CD4-positive, alpha-beta T cell (primary cell): ENCODE measurements at regions not wholly inside any gene's neighbourhood (a gene's known extent, or its start where the extent isn't known, plus 50 kb on each side); places are given as distances from the start of the nearest gene placed in this dataset.

ENCODE experiments used
- ATAC-seq: fragments of 200-7000 bp; cut with Tn5 transposase; one replicate; pipeline ENCODE4 v1.10.0; 2022; ENCODE audit warnings: mild to moderate bottlenecking; ENCODE audit not compliant: poor library complexity
- CTCF ChIA-PET: fragments of 350-600 bp; sonication (Branson Sonifier 250); formaldehyde crosslinking; loops from one replicate; lab custom pipeline; 2021; ENCODE audit warnings: antibody characterized with exemption, inconsistent platforms; lab: Charles Lee
- POLR2A ChIA-PET: fragments of 350-600 bp; sonication (Branson Sonifier 250); formaldehyde crosslinking; loops from one replicate; lab custom pipeline; 2021; ENCODE audit warnings: antibody characterized with exemption, inconsistent platforms; lab: Charles Lee
- DNase-seq, 14 experiments: peaks; one replicate each; pipeline ENCODE4 v3.0.0-alpha.2; 2013 to 2020; ENCODE audit warnings: mixed read lengths in 2 of 14
- H3K27ac ChIP-seq, 2 donors: one replicate each; pipeline versions ENCODE4 v1.5.1 to v1.7.0; 2013; ENCODE audit warnings: low read length in 2 of 2, low read depth in 1 of 2, mild to moderate bottlenecking in 1 of 2
- H3K27me3 ChIP-seq, 2 experiments: 1 replicate in 1 of 2; 2 replicates in 1 of 2; pipeline versions ENCODE4 v1.6.1 to v1.7.0; 2013; ENCODE audit warnings: low read length in 2 of 2, control low read depth in 1 of 2, mild to moderate bottlenecking in 1 of 2, moderate library complexity in 1 of 2; ENCODE audit not compliant: insufficient read depth in 2 of 2, control insufficient read depth in 1 of 2
- H3K36me3 ChIP-seq: one replicate; pipeline ENCODE4 v1.6.1; 2013; ENCODE audit warnings: low read length, control low read depth; ENCODE audit not compliant: insufficient read depth
- H3K4me1 ChIP-seq: one replicate; pipeline ENCODE4 v1.6.1; 2013; ENCODE audit warnings: low read length, control low read depth; ENCODE audit not compliant: insufficient read depth
- H3K4me3 ChIP-seq: one replicate; pipeline ENCODE4 v1.5.1; 2013; ENCODE audit warnings: mild to moderate bottlenecking, low read length, moderate library complexity
- H3K9me3 ChIP-seq, 2 experiments: 1 replicate in 1 of 2; 2 replicates in 1 of 2; pipeline versions ENCODE4 v1.6.1 to v1.7.0; 2013; ENCODE audit warnings: low read length in 2 of 2, mild to moderate bottlenecking in 2 of 2, control low read depth in 1 of 2, moderate library complexity in 1 of 2; ENCODE audit not compliant: control insufficient read depth in 1 of 2, insufficient read depth in 1 of 2
- H3K27ac Mint-ChIP-seq: one replicate; pipeline ENCODE4 v1.8.0; 2020; ENCODE audit warnings: mixed read lengths
- H3K27me3 Mint-ChIP-seq: one replicate; pipeline ENCODE4 v1.8.0; 2021; ENCODE audit warnings: mixed read lengths
- H3K36me3 Mint-ChIP-seq: one replicate; pipeline ENCODE4 v1.8.0; 2021; ENCODE audit warnings: low read depth, mixed read lengths
- H3K4me1 Mint-ChIP-seq: one replicate; pipeline ENCODE4 v1.8.0; 2021; ENCODE audit warnings: low read depth, mixed read lengths
- H3K4me3 Mint-ChIP-seq: one replicate; pipeline ENCODE4 v1.8.0; 2020; ENCODE audit warnings: mild to moderate bottlenecking, mixed read lengths
- H3K9me3 Mint-ChIP-seq: one replicate; pipeline ENCODE4 v1.8.0; 2020; ENCODE audit warnings: mixed read lengths
- intact Hi-C, 2 experiments: fragments of 100-400 bp; cut with DNase I in 1 of 2; cut with micrococcal nuclease in 1 of 2; formaldehyde crosslinking; loops; one replicate each; pipeline versions ENCODE4 v1.15.1 to v1.9.0; 2023 to 2025; cut with DNase I, micrococcal nuclease
- TF ChIP-seq, protein P1 (sequence below): fragments of 200-600 bp; IDR thresholded peaks from one replicate; pipeline ENCODE4 v1.8.0; 2022; ENCODE audit warnings: antibody characterized with exemption, mild to moderate bottlenecking

DNA sequence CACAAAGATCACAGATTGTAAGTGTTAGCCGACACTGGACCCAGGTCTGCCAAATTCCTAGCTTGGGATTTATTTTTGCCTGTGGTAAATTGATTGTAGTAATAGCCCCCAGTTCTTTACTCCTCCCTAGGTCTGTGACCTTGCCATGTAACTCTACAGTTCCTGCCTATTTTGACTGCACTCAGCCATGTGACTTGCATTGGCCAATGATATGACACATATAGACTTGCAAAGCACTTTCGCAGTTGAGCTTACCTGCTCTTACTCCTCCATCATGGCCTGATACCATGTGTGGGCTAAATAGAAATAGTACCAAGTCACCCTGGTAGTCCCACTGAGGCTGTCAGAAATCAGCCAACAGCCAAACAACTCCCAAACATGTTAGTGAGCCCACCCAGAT, 240.3 kb downstream of the DUSP6 start:
- Mint-ChIP-seq H3K4me1 (no peaks in the 10 kb centered on the region), H3K36me3 (no peaks in the 10 kb centered on the region), H3K27ac (no peak overlapping the region), H3K9me3 (no peaks in the 10 kb centered on the region), H3K27me3 (no peaks in the 10 kb centered on the region), H3K4me3 (no peak overlapping the region)
- no peak overlapping the region for H3K27ac ChIP-seq
- H3K4me3 ChIP-seq = no peak overlapping the region
- DNase-seq = no peak
- H3K27me3 ChIP-seq = no peaks in the 10 kb centered on the region
- POLR2A ChIA-PET = no interaction called here
- intact Hi-C loops = no loop called here
- no peak for ATAC-seq
- no peaks in the 10 kb centered on the region for H3K36me3 ChIP-seq
- H3K4me1 ChIP-seq = no peaks in the 10 kb centered on the region
- no peaks in the 10 kb centered on the region for H3K9me3 ChIP-seq
- CTCF ChIA-PET = interaction anchor here (0.5 kb wide), 1 partner anchor 9 kb away, joined by 3 read pairs; no protein-coding TSS in a partner anchor
- TF ChIP-seq, protein P1, sequence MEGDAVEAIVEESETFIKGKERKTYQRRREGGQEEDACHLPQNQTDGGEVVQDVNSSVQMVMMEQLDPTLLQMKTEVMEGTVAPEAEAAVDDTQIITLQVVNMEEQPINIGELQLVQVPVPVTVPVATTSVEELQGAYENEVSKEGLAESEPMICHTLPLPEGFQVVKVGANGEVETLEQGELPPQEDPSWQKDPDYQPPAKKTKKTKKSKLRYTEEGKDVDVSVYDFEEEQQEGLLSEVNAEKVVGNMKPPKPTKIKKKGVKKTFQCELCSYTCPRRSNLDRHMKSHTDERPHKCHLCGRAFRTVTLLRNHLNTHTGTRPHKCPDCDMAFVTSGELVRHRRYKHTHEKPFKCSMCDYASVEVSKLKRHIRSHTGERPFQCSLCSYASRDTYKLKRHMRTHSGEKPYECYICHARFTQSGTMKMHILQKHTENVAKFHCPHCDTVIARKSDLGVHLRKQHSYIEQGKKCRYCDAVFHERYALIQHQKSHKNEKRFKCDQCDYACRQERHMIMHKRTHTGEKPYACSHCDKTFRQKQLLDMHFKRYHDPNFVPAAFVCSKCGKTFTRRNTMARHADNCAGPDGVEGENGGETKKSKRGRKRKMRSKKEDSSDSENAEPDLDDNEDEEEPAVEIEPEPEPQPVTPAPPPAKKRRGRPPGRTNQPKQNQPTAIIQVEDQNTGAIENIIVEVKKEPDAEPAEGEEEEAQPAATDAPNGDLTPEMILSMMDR = no peak

DNA sequence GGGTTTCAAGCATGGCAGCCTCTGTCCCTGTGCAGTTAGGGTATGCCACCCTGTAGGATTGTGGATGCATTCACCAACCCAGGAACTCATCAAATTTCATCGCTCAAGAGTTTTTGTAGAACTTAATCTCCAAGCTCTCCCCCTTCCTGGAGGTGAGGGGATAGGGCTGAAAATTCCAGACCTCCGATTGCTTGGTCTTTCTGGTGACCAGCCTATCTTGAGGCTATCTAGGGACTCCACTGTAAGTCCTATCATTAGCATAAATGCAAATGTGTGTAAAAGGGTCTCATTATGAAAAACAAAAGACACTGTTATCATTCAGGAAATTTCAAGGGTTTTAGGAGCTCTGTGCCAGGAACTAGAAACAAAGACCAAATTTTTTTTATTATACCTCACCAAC, 244.0 kb downstream of the DUSP6 start:
- ATAC-seq = no peak
- H3K27ac ChIP-seq = no peak overlapping the region
- no peaks in the 10 kb centered on the region for H3K27me3 ChIP-seq
- no peaks in the 10 kb centered on the region for H3K9me3 Mint-ChIP-seq
- H3K36me3 ChIP-seq = no peaks in the 10 kb centered on the region
- TF ChIP-seq, protein P1 = no peak
- no peaks in the 10 kb centered on the region for H3K9me3 ChIP-seq
- no peak for DNase-seq
- CTCF ChIA-PET = no interaction called here
- H3K27ac Mint-ChIP-seq = no peak overlapping the region
- POLR2A ChIA-PET = no interaction called here
- H3K4me1 Mint-ChIP-seq = no peaks in the 10 kb centered on the region
- H3K27me3 Mint-ChIP-seq = no peaks in the 10 kb centered on the region
- H3K36me3 Mint-ChIP-seq = no peaks in the 10 kb centered on the region
- no peaks in the 10 kb centered on the region for H3K4me1 ChIP-seq
- H3K4me3 Mint-ChIP-seq = no peak overlapping the region
- no peak overlapping the region for H3K4me3 ChIP-seq
- intact Hi-C loops = no loop called here

DNA sequence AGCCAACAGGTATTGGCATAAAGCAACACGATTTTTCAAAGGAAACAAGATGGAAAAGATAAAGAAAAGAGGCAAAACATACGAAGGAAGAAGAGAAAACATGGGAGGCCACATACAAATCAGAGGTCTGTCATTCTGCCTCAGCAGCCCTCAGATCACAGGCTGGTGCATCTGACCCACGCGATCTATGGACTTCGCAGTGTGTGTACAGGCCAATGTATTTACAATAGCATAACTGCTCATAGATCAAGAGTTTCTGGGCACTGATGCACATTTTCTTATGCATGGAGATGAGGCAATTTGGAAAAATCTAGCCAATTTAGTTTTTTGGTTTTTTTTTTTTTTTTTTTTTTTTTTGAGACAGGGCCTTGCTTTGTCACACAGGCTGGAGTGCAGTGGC, 245.4 kb downstream of the DUSP6 start:
- Histone ChIP-seq H3K4me3 (no peak overlapping the region), H3K27me3 (no peaks in the 10 kb centered on the region), H3K9me3 (no peaks in the 10 kb centered on the region), H3K27ac (no peak overlapping the region), H3K4me1 (no peaks in the 10 kb centered on the region), H3K36me3 (no peaks in the 10 kb centered on the region)
- no peak overlapping the region for H3K27ac Mint-ChIP-seq
- no peaks in the 10 kb centered on the region for H3K27me3 Mint-ChIP-seq
- ATAC-seq (no peak), DNase-seq (no peak)
- no peaks in the 10 kb centered on the region for H3K36me3 Mint-ChIP-seq
- TF ChIP-seq, protein P1 = no peak
- no peak overlapping the region for H3K4me3 Mint-ChIP-seq
- intact Hi-C loops = no loop called here
- ChIA-PET CTCF (no interaction called here), POLR2A (no interaction called here)
- H3K9me3 Mint-ChIP-seq = no peaks in the 10 kb centered on the region
- no peaks in the 10 kb centered on the region for H3K4me1 Mint-ChIP-seq
